ENCODE measurements at regions not wholly inside any gene's neighbourhood (a gene's known extent, or its start where the extent isn't known, plus 50 kb on each side); places are given as distances from the start of the nearest gene placed in this dataset.

- no peak for TF ChIP-seq CTCF (IDR thresholded peaks at IDR 0.05)
- TF ChIP-seq POLR2A (IDR thresholded peaks at IDR 0.05) = no peak
Observed at GRCh38 chr2:238598802-238599530, 172.2 kb downstream of the ASB1 start.
